ENCODE measurements at regions not wholly inside any gene's neighbourhood (a gene's known extent, or its start where the extent isn't known, plus 50 kb on each side); places are given as distances from the start of the nearest gene placed in this dataset.
A peak's percentile ranks its signal among the peaks of the same experiment; 100 is the strongest.

- Histone ChIP-seq H3K27me3 (no peaks in the 10 kb centered on the region), H3K4me3 (no peak overlapping the region), H3K4me1 (peaks cover 0 to 18% (median 6%) of the 10 kb centered on the region in 4 donors), H3K9me3 (no peaks in the 10 kb centered on the region), H3K27ac (no peak overlapping the region), H3K36me3 (no peaks in the 10 kb centered on the region)
- 83 to 92% methylated on average over 4 of the region's 4 CpGs for WGBS, 2 donors
- no peak for TF ChIP-seq POLR2A (IDR thresholded peaks at IDR 0.05)
- no peak for TF ChIP-seq EP300 (IDR thresholded peaks at IDR 0.05)
- TF ChIP-seq, protein P1, sequence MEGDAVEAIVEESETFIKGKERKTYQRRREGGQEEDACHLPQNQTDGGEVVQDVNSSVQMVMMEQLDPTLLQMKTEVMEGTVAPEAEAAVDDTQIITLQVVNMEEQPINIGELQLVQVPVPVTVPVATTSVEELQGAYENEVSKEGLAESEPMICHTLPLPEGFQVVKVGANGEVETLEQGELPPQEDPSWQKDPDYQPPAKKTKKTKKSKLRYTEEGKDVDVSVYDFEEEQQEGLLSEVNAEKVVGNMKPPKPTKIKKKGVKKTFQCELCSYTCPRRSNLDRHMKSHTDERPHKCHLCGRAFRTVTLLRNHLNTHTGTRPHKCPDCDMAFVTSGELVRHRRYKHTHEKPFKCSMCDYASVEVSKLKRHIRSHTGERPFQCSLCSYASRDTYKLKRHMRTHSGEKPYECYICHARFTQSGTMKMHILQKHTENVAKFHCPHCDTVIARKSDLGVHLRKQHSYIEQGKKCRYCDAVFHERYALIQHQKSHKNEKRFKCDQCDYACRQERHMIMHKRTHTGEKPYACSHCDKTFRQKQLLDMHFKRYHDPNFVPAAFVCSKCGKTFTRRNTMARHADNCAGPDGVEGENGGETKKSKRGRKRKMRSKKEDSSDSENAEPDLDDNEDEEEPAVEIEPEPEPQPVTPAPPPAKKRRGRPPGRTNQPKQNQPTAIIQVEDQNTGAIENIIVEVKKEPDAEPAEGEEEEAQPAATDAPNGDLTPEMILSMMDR (IDR thresholded peaks at IDR 0.05) = no peak
- no peak for DNase-seq (ENCODE audit: low spot score in 2 of 2)
Observed at GRCh38 chr10:78752708-78753107, 316.1 kb upstream of the ZMIZ1 start.

- no peaks in the 10 kb centered on the region for H3K9me3 ChIP-seq
- no peak overlapping the region for H3K4me3 ChIP-seq
- 42 to 55% methylated on average over 11 of the region's 11 CpGs for WGBS, 2 donors
- H3K4me1 ChIP-seq = peaks cover 0 to 25% (median 7%) of the 10 kb centered on the region in 4 donors
- no peaks in the 10 kb centered on the region for H3K36me3 ChIP-seq
- DNase-seq (ENCODE audit: low spot score in 2 of 2) = no peak
- no peaks in the 10 kb centered on the region for H3K27me3 ChIP-seq
- H3K27ac ChIP-seq = no peak overlapping the region
- TF ChIP-seq, protein P1 (IDR thresholded peaks at IDR 0.05) = no peak
- no peak for TF ChIP-seq POLR2A (IDR thresholded peaks at IDR 0.05)
- TF ChIP-seq EP300 (IDR thresholded peaks at IDR 0.05) = no peak
Observed at GRCh38 chr10:78754269-78755062, 314.3 kb upstream of the ZMIZ1 start.

GRCh38 chr10:78755063-78755701 lies 313.6 kb upstream of the ZMIZ1 start:
- DNase-seq (ENCODE audit: low spot score in 2 of 2) = no peak
- Histone ChIP-seq H3K4me3 (no peak overlapping the region), H3K4me1 (peaks cover 0 to 25% (median 7%) of the 10 kb centered on the region in 4 donors), H3K9me3 (no peaks in the 10 kb centered on the region), H3K36me3 (no peaks in the 10 kb centered on the region), H3K27me3 (no peaks in the 10 kb centered on the region), H3K27ac (no peak overlapping the region)
- 66 to 72% methylated on average over 12 of the region's 12 CpGs for WGBS, 2 donors
- TF ChIP-seq POLR2A (IDR thresholded peaks at IDR 0.05) (no peak), EP300 (IDR thresholded peaks at IDR 0.05) (no peak)
- TF ChIP-seq, protein P1 (IDR thresholded peaks at IDR 0.05) = no peak

DNA sequence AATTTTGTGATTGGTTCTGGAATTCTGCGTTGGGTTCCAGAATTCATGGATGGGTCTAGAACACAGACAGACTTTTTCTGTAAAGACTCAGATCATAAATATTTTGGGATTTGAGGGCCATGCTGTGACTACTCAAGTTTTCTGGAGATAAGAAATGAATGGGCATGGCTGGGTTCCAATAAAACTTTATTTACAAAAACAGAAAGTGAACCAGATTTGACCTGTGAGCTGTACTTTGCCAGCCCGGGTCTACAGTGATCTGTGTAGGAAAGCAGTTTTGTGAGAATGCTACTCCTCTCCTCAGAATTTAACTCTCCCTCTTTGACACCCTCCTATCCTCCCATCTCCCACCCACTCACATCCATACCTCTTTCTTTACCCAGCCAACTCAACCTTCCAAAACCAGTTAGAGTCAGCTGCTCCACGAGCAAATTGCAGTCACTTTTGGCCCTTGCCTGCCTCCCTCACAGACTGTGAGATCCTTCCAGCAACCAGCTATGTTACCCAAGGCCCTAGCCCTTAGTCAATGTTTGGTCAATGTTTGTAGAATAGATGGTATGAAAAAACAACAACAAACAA lies 312.8 kb upstream of the ZMIZ1 start:
- Histone ChIP-seq H3K36me3 (no peaks in the 10 kb centered on the region), H3K9me3 (no peaks in the 10 kb centered on the region), H3K27me3 (no peaks in the 10 kb centered on the region), H3K27ac (peak overlapping the region in 1 of 4 donors; percentile 75), H3K4me3 (no peak overlapping the region), H3K4me1 (peaks cover 0 to 25% (median 7%) of the 10 kb centered on the region in 4 donors)
- DNase-seq (ENCODE audit: low spot score in 2 of 2) = no peak
- TF ChIP-seq POLR2A (IDR thresholded peaks at IDR 0.05) (no peak), EP300 (IDR thresholded peaks at IDR 0.05) (no peak)
- TF ChIP-seq, protein P1 (IDR thresholded peaks at IDR 0.05) = no peak
- WGBS, 2 donors = 82 to 85% methylated on average over 3 of the region's 3 CpGs

Data from tibial nerve (tissue), 4 donors.